HG03571 (cell line): ENCODE measurements at regions not wholly inside any gene's neighbourhood (a gene's known extent, or its start where the extent isn't known, plus 50 kb on each side); places are given as distances from the start of the nearest gene placed in this dataset.

ENCODE experiments used
- ATAC-seq: cut with Tn5 transposase; IDR thresholded peaks from one replicate; pipeline ENCODE4 v1.9.1; 2021; ENCODE audit not compliant: unreplicated experiment

DNA sequence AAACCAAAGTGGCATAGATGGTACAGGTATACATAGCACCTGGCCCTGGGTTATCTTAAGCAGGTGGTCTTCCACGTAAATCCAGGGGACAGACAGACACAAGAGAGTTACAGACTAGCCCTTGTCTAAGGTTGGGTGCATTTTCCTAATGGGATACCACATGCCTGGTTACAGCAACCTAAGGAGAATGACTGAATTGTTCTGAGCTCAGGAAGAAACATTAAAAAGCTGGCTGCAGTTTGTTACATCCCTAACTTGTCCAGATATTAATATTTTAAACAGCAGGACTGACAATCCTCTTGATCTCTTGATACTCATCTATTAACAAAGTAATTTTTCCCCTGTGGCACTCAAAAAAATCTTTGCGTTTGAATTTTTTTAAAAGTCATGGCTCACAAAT, 102.2 kb upstream of the SERP2 start:
- no peak for ATAC-seq

DNA sequence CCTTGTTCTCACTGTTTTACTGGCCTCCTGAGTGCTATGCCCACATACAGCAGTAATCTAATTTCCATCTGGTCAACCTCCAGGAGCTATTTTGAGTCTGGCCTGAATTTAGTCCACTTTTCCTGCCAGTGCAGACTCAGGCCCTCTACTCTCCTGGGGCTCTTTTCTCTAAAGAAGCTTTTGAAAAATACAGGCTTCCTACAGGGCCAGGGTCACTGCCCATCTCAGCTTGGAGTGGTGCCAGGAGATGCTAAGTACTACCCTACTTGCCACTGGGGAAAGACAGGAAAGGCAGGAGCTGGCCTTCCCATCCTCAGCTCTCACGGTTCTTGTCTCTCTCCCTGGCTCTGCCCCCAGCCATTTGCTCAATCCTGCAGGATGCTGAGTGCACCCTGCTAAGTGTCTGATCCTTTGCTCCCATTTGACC, 101.7 kb upstream of the SERP2 start:
- no peak for ATAC-seq

DNA sequence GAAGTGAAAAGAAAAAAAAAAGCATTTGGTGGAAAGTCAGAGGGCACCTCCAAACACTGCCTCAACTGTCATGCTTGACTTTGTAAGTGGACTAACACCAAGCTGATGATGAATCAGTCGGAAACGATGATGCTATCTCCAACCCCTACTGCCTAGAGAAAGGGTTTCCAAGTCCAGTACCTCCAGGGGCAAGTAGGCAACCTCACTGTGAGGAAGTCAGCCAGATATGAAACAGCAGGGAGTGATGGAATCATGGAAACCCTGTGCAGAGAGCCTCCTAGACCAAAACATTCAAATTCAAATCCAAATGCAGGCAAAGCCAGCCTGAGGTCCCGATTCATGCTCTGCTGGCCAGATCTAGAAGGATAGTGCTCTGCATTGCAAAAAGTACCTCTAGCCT, 100.9 kb upstream of the SERP2 start:
- no peak for ATAC-seq

DNA sequence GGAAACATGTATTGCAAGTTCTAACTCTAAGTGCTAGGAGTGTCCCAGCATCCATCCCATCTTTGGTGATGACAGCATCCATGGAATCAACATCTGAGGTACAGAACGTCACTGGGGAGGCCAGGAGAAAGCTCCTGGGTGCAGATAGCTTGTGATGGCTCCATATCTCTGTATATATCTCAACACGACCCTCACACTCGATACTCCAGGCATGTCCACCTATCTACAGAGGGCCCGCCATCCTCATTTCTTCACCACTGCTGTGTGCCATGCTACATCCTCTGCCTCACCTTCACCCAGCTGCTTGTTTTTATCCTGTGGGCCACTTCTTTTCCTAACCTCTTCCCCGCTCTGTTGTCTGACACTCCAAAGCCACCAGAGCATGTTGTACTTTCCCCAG, 100.4 kb upstream of the SERP2 start:
- no peak for ATAC-seq

DNA sequence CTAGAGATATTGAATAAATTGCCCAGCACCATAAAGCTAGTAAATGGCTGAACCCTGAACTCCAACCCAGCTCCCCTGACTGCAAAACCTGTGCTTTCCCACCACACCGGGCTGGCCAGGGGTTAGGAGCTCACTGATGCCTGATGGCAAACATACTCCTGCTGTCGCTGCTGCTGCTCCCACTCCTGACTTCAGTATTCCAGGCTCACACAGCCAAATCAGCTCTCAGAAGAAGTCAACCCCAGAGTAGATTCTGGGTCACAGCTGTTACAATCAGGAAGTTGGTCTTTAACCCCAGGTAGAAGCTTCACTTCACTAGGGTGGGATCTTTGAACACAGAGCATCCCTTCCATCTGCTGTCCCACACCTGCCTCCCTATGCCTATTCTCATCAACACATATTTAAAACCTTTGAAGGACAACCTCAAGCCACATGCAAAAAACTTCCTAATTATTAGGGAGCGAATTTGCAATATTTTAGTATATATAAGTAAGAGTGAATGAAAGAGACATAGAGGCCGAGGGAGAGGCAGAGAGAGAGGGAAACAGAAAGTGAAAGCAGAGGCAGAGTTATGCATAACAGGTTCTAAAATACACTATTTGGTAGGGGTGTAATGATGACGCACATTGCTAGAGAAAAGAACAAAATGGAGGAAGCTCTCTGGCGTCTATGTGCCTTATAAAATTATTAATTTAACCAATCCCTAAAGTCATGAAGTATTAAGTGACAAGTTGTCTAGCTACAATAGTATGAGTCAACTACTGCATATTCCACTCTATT, 99.4 kb upstream of the SERP2 start:
- peak; percentile 85 for ATAC-seq

DNA sequence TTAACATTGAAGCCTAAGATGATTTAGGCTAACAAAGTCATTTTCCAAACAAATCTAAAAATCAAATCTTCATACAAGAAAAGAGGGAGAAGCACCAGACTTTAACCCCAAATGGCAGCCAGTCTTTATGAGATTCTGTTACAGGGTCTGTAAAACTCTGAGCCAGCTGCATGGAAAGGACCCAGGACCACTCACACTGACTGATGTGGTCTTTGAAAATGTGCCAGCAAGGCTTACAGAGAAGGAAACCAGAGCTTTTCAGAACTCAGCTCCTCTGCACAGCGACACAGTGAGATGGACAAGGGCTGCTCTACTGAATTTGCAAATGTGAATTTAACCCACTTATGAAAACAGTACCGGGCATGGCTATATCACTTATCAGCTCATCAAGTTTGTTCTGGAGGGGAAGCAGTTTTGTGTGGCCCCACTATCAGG, 98.8 kb upstream of the SERP2 start:
- ATAC-seq: no peak

DNA sequence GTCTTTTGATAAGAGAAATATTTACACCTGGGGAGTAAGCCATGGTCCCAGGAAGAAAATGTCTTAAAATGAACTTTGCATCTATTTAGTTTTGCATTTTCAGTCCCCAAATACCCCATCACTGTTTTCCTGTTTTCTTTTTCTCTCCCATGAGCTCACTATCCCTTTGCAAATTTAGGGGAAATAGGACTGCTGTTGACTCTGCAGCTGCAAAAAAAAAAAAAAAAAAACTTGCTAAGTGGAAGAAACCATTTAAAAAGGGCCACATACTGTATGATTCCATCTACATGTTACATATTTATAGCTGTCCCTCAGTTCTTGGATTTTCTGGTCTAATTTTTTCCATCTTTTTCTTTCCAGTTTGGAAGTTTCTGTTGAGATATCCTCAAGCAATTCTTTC, 98.2 kb upstream of the SERP2 start:
- no peak for ATAC-seq

DNA sequence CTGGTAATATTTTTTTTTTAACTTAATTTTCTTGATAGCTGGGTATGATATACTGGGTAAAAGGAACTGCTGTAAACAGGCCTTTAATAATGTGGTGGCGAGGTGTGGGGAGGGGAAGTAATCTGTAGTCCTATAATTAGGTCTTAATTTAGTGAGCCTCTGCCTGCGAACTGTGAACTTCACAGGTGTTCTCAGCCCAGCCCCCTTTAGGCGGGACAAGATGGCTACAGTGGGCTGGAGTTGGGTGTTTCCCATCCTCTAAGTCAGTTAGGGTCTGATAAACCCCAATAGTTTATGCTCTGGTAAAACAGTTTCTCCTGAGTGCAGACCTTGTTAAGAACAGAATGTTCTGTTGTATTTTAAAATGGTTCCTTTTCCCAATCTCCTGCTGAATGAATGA, 97.6 kb upstream of the SERP2 start:
- ATAC-seq: no peak

DNA sequence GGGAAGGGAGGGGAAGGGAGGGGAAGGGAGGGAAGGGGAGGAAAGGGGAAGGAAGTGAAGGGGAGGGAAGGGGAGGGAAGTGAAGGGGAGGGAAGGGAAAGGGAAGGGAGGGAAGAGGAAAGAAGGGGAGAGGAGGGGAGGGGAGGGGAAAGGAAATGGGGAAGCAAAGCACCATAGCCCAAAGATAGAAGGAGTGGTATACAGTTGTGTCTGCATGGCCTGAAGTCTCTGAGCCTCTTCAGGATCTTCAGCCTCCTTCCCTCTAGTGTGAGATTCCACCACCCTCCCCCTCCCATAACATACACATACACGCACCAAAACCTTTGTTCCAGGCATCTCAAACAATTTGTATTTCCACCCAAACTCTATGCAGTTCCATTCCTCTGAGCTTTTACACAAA, 96.2 kb upstream of the SERP2 start:
- no peak for ATAC-seq

DNA sequence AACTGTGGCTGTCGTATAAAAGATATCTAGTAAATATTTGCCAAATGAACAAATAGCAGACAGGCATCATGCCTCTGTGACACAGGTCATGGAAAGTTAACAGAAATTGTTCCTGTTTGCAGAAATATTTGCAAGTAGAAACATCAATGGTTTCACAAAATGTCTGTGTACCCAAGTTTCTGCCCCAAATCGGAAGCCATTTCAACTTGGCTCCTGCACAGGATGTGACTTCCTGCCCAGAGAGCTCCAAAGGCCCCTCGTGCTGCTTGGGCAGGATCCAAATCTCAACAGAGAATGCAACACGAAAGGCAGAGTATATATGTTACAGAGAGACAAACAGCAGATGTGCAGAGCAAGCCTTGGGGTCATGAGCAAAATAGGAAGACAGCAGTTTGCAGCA, 95.5 kb upstream of the SERP2 start:
- no peak for ATAC-seq

DNA sequence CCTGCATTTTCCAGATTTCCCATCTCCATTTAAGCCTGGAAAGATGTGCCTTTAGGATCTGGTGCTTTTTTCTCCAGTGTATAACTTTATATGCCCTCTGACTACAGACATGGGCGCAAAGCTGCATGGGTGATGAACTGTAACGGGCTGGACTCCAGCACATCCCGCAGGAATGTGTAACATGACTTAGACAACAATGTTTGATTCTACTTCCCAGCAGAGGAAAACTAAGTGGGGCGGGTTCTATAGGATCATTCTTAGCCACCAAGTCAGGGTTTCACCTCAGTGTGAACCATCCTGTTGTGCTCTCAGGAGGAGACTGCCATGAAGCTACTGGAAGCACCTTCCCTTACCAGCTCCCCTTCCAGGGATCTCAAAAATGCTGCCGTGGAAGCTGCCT, 93.2 kb upstream of the SERP2 start:
- ATAC-seq: no peak

DNA sequence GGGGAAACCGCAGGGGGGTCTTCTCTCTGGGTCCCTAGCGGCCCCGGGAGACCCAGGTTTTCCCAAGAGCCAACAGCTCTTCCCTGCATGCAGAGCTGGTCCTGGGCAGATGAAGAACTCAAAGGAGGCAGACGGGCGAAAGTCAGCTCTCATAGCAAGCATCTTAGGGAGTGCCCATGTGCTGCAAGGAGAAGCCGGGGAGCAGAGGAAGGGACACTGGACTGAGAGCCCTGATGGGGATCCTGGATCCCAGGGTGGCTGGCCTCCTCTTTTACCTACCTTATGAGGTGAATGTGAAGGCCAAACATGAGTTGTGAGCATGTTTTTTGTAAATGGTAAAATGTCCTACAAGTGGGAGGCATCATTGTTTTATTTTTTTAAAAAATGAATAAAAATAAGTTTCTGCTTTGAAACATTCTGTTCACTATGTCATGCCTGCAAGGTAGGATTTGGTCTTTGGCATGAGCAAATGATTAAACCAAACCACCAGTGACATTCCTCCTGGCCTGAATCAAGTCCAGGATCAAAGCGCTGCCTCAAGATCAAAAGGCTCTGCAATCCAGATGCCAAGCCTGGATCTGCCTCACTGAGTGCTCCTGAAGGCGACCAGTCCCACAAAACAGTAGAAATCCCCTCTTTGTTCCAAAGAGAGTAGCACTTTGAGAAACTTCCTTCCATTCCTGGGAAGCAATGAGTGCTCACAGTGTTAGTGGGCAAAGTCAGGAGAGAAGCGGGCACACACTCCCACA, 92.2 kb upstream of the SERP2 start:
- ATAC-seq: no peak

DNA sequence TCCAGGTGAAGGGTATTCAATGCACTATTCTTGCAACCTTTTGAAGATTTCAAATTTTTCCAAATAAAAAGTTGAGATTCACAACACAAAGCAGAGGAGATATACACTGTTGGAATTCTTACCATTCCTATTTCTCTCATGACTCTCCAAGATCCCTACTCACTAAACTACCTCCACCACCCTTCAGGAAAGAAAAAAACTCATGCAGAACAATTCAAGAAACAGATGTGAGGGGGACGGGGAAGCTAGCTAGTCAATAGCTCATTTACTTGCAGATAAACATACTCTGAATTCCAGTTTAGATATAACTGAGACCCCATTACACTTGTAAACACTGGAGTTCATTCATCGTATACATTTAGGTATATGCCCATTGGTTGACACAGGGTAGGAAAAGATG, 90.0 kb upstream of the SERP2 start:
- ATAC-seq: no peak

DNA sequence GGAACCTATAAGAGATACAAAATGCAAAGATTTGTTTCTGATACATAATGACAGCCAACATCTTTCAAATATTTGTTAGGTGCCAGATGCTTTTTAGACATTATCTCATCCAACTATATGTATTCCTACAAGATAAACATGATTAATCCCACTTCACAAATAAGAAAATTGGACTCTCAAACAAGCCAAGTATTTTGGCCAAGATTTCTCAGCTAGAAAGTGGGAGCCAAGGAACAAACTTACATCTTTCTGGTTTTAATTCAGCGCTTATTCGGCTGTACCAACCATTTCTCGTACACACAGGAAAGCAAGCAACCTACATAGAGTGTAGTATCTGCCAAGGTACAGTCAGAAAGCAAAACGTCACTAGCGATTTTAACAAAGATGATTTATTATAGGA, 85.7 kb upstream of the SERP2 start:
- ATAC-seq: no peak

DNA sequence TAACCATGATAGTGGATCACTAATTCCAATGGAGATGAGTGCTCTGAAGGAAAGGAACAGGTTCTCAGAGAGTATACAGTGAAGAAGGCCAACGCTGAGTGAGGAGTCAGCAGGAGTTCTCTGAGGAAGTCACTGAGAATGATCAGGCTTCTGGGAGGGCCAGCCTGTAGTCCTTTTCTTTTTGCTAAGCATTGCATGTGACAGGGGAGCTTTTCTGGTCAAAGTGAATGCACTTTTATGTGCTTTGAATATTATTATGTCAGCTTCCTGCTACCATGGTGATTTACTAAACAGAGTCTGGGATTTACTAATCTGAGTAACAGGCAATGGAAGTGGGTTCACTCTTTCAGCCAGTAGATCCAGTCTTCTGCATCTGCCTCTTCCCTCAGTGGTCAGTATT, 81.1 kb upstream of the SERP2 start:
- ATAC-seq: no peak

DNA sequence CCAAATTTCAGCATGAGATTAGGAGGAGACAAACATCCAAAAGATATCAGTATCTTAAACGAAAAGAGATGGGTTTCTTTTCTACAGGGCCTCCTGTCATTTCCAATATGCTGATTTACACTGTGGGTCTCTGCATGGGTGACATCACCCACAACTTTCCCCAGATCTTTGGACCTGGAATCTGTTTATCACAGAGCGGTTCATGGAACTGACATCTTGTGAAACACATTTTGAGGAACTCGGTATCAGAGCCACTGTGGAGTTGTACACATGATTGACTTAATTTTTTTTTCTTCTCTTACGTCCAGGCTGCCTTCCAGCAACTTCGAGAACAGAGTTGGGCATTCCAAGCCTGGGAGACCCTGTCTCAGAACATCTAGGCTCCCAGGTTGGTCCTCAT, 80.2 kb upstream of the SERP2 start:
- no peak for ATAC-seq

DNA sequence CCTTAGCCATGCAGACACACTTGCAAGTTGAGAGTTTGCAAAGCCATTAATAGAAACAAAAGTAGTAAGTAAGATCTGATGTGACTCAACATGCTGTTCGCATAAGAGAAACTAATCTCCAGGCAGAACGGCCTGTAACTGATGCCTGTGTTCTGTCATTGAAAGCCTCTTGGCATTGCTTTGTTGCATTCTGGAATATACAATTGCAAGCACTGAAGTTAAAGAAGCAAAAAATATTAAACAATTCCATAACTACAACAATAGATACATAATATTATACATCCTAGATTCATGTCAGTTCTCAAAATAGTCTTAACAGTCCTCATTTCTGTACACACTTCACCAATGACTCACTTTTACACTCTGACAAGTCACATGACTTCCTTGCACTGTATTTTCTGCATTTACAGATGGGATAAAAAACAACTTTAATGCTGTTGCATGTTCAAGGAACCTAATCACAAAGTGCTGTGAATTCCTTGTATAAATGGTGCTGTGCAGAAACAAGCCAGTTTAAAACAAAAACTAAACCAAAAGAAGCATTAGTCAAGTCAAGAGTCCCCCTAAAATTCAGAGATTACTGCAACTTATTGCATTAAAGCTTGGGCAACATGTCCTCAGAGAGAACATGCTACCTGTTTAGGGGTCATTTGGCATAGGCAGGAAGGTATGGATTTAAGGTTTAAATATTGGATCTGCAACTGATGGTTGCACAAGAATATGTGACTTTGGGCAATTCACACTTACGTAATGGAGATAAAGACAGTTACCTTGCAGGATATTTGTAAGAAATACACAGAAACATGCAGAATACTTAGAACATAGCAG, 79.5 kb upstream of the SERP2 start:
- no peak for ATAC-seq

DNA sequence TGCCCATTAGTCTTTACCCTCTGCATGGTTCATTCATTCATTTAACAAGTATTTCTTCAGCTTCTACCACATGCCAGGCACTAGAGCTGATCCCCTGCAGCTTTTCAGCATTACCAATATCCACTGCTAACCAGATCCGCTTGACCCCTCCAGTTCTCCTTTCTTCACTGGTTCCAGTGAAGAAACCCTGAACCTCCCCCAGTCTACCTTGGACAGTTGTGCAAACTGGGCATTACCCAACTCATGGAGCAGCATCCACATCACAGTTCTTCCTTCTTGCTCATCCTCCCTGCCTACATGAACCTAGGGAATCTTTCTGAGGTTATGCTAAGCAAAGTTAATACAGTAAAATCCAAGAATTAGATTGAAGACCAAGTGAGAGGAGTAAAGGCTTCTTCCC, 78.7 kb upstream of the SERP2 start:
- ATAC-seq: no peak

DNA sequence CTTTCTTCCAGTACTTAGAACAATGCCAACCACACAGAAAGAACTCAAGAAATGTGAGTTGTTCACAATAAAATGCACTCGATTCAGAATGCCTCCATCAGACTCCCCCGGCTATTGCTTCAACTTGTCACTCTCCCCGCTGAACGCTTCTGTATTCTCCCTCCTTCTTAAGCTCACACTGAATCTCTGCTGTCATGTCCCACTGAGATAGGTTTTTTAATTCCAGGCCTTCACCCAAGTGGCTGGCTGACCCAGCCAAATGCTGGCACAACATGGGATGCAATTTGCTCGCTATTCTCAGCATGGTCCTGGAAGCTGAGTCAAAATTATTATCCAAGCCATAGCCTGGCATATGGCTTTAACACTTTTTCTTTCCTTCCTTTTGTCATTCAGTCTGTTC, 76.8 kb upstream of the SERP2 start:
- no peak for ATAC-seq

DNA sequence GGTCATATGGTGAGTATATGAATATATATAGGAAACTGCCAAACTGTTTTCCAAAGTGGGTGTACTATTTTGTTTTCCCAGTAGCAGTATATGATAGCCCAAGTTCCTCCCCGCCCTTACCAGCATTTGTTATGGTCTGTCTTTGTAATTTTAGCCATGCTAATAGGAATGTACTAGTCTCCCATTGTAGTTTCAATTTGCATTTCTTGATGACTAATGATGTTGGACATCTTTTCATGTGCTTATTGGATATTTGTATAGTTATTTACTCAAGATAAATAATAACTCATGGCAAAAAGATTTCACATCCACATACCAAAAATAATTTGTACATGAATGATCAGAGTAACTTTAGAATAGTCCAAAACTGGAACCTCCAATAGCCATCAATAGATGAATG, 75.3 kb upstream of the SERP2 start:
- ATAC-seq: no peak

DNA sequence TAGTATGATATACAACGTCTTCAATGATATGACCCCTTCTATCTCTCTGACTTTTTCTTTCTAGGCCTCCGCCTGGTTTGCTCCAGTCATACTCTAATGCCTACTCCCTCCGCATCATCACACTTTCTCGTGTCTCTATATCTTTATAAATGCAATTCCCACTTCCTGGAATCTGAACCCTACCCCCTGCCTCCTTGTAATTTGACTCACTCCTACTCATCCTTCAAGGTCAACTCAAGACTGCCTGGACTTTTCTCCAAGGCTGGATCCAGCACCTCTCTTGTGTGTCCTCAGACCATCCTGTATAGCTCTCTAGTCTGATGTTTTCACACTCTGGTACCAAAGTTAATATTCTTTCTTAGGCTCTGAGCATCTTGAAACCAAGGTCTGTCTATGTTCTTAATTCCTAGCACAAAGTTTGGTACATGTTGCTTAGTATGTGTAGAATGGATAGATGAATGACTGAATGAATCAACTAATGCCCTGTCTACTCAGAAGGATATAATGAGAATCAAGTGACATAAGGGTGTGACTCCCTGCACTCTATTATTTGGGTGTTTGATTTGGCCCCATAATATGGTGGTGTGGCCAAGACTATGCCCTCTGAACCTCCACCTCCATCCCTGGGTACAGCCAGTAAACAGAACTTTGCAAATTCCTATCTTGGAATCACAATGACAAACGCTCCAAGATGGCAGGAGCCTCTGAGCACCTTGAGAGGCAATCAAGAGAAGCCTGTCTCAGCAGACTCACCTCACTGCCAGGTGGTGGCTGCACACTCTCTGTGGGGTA, 74.3 kb upstream of the SERP2 start:
- ATAC-seq: no peak
